ENCODE measurements at regions not wholly inside any gene's neighbourhood (a gene's known extent, or its start where the extent isn't known, plus 50 kb on each side); places are given as distances from the start of the nearest gene placed in this dataset.

DNA sequence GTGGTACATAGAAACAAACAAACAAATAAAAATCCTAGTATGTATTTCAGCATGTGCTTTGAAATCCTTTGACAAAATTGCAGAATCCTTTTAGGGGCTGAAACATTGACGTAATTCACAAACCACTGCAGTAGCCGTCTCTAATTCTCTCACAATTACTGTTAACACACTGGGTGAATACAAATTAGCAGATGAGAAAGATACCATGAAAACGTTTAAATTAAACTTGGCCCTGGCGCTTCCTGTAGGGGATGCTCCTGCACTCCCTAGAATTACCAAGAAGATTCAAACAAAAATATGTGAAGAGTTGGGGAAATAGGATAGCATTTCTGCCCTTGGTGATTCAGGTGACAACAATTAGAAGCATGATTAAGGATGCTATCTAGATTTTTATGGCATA, 772.5 kb upstream of the PRKX start:
- TF ChIP-seq, protein P1, sequence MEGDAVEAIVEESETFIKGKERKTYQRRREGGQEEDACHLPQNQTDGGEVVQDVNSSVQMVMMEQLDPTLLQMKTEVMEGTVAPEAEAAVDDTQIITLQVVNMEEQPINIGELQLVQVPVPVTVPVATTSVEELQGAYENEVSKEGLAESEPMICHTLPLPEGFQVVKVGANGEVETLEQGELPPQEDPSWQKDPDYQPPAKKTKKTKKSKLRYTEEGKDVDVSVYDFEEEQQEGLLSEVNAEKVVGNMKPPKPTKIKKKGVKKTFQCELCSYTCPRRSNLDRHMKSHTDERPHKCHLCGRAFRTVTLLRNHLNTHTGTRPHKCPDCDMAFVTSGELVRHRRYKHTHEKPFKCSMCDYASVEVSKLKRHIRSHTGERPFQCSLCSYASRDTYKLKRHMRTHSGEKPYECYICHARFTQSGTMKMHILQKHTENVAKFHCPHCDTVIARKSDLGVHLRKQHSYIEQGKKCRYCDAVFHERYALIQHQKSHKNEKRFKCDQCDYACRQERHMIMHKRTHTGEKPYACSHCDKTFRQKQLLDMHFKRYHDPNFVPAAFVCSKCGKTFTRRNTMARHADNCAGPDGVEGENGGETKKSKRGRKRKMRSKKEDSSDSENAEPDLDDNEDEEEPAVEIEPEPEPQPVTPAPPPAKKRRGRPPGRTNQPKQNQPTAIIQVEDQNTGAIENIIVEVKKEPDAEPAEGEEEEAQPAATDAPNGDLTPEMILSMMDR (IDR thresholded peaks at IDR 0.05; ENCODE audit: low read depth, low read length) = no peak
- H3K4me3 ChIP-seq (ENCODE audit: low read depth, low read length) = no peak overlapping the region

DNA sequence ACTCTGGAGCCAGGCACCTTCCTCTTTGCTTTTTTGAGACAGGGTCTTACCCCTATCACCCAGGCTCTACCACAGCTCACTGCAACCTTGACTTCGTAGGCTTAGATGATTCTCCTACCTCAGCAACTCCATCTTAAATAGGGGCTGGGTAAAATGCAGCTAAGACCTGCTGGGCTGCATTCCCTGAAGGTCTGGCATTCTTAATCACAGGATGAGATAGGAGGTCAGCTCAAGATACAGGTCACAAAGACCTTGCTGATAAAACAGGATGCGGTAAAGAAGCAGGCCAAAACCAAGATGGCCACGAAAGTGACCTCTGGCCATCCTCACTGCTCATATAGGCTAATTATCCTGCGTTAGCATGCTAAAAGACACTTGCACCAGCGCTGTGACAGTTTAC, 770.8 kb upstream of the PRKX start:
- no peak overlapping the region for H3K4me3 ChIP-seq (ENCODE audit: low read depth, low read length)
- TF ChIP-seq, protein P1 (IDR thresholded peaks at IDR 0.05; ENCODE audit: low read depth, low read length) = no peak

- TF ChIP-seq, protein P1 (IDR thresholded peaks at IDR 0.05; ENCODE audit: low read depth, low read length) = no peak
- H3K4me3 ChIP-seq (ENCODE audit: low read depth, low read length) = no peak overlapping the region
These were observed 738.1 kb upstream of the PRKX start for GRCh38 chrX:4451591-4451990.

- TF ChIP-seq, protein P1 (IDR thresholded peaks at IDR 0.05; ENCODE audit: low read depth, low read length) = no peak
These were observed 736.7 kb upstream of the PRKX start for GRCh38 chrX:4450177-4450576.

GRCh38 chrX:4435905-4436304, 722.5 kb upstream of the PRKX start:
- no peak overlapping the region for H3K4me3 ChIP-seq (ENCODE audit: low read depth, low read length)
- TF ChIP-seq, protein P1 (IDR thresholded peaks at IDR 0.05; ENCODE audit: low read depth, low read length) = no peak

More at GRCh38 chrX:4450177-4450576, 736.7 kb upstream of the PRKX start:
- no peak overlapping the region for H3K4me3 ChIP-seq (ENCODE audit: low read depth, low read length)

DNA sequence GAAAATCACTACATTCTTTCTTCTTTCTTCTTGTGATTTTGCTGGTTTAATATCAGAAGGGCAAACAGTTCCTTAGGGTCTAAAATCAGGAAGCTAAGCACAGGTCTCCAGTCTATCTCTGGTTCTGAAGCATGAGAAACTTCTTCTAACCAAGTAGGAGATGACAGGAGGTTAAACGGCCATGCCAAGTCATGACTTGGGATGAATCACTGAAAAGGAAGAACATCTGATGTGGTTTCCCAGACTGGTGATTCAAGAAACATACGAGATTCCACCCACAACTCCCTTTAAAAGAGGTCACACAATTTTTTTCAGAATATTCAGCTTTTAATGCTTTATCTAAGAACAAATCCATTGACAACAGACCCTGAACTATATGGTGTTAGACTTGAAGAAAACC, 684.0 kb upstream of the PRKX start:
- TF ChIP-seq, protein P1 (IDR thresholded peaks at IDR 0.05; ENCODE audit: low read depth, low read length) = no peak
- H3K4me3 ChIP-seq (ENCODE audit: low read depth, low read length) = no peak overlapping the region

GRCh38 chrX:4382273-4382672, 668.8 kb upstream of the PRKX start:
- TF ChIP-seq, protein P1 (IDR thresholded peaks at IDR 0.05; ENCODE audit: low read depth, low read length) = no peak
- H3K4me3 ChIP-seq (ENCODE audit: low read depth, low read length) = no peak overlapping the region

Data from WI38 (cell line).